Suprapubic skin (tissue), 4 donors: ENCODE measurements at regions not wholly inside any gene's neighbourhood (a gene's known extent, or its start where the extent isn't known, plus 50 kb on each side); places are given as distances from the start of the nearest gene placed in this dataset.
"Not testable (repeated sequence)": the region's sequence is repeated elsewhere in the genome, so short reads cannot be mapped to it uniquely, and the experiment has no call there.

ENCODE experiments used
- DNase-seq, 2 donors: peaks; one replicate each; pipeline ENCODE4 v3.0.0-alpha.2; 2019; ENCODE audit warnings: low spot score in 2 of 2
- H3K27ac ChIP-seq: fragments of 200-600 bp; sonication (generic); one replicate; pipeline ENCODE4 v1.5.1; 2019
- H3K27me3 ChIP-seq: fragments of 200-600 bp; sonication (generic); one replicate; pipeline ENCODE4 v1.5.1; 2019
- H3K36me3 ChIP-seq: fragments of 200-600 bp; sonication (generic); one replicate; pipeline ENCODE4 v1.5.1; 2019
- H3K4me1 ChIP-seq: fragments of 200-600 bp; sonication (generic); one replicate; pipeline ENCODE4 v1.5.1; 2019
- H3K4me3 ChIP-seq: fragments of 200-600 bp; sonication (generic); one replicate; pipeline ENCODE4 v1.5.1; 2019; ENCODE audit warnings: mild to moderate bottlenecking
- H3K9me3 ChIP-seq: fragments of 200-600 bp; sonication (generic); one replicate; pipeline ENCODE4 v1.5.1; 2019
- EP300 ChIP-seq: sonication (generic); formaldehyde crosslinking; IDR thresholded peaks from one replicate; pipeline ENCODE4 v1.6.1; 2017; ENCODE audit warnings: antibody characterized with exemption
- POLR2A ChIP-seq, 2 donors: fragments of 450-650 bp; IDR thresholded peaks; one replicate each; pipeline ENCODE4 v1.6.1; 2017; ENCODE audit warnings: antibody characterized with exemption in 2 of 2, mild to moderate bottlenecking in 2 of 2, moderate library complexity in 2 of 2
- POLR2AphosphoS5 ChIP-seq, 3 donors: sonication (generic); formaldehyde crosslinking; IDR thresholded peaks; one replicate each; pipeline ENCODE4 v1.6.1; 2017; ENCODE audit warnings: antibody characterized with exemption in 3 of 3
- WGBS: methylation state at CpG from one replicate; pipeline ENCODE4 v1.1.5; 2018; 5-methylcytosine and 5-hydroxymethylcytosine counted together
- TF ChIP-seq, protein P1 (sequence below), 2 donors: fragments of 200-600 bp in 1 of 2; fragments of 450-650 bp in 1 of 2; sonication (generic) in 1 of 2; IDR thresholded peaks; one replicate each; pipeline ENCODE4 v1.5.1; 2016 to 2019; ENCODE audit warnings: antibody characterized with exemption in 2 of 2, mild to moderate bottlenecking in 1 of 2, moderate library complexity in 1 of 2

GRCh38 chr13:59061621-59062020 is 1102.1 kb downstream of the DIAPH3 start:
- WGBS, result 80% methylated on average over 1 of the region's 1 CpG
- H3K27me3 ChIP-seq, result no peaks in the 10 kb centered on the region
- no peaks in the 10 kb centered on the region for H3K9me3 ChIP-seq
- no peak overlapping the region for H3K27ac ChIP-seq
- no peak for TF ChIP-seq POLR2A (IDR thresholded peaks at IDR 0.05)
- TF ChIP-seq, protein P1, sequence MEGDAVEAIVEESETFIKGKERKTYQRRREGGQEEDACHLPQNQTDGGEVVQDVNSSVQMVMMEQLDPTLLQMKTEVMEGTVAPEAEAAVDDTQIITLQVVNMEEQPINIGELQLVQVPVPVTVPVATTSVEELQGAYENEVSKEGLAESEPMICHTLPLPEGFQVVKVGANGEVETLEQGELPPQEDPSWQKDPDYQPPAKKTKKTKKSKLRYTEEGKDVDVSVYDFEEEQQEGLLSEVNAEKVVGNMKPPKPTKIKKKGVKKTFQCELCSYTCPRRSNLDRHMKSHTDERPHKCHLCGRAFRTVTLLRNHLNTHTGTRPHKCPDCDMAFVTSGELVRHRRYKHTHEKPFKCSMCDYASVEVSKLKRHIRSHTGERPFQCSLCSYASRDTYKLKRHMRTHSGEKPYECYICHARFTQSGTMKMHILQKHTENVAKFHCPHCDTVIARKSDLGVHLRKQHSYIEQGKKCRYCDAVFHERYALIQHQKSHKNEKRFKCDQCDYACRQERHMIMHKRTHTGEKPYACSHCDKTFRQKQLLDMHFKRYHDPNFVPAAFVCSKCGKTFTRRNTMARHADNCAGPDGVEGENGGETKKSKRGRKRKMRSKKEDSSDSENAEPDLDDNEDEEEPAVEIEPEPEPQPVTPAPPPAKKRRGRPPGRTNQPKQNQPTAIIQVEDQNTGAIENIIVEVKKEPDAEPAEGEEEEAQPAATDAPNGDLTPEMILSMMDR (IDR thresholded peaks at IDR 0.05), result no peak
- no peak for TF ChIP-seq EP300
- no peak for TF ChIP-seq POLR2AphosphoS5 (IDR thresholded peaks at IDR 0.05)
- H3K36me3 ChIP-seq, result no peaks in the 10 kb centered on the region
- no peaks in the 10 kb centered on the region for H3K4me1 ChIP-seq
- H3K4me3 ChIP-seq, result no peak overlapping the region
- no peak for DNase-seq

DNA sequence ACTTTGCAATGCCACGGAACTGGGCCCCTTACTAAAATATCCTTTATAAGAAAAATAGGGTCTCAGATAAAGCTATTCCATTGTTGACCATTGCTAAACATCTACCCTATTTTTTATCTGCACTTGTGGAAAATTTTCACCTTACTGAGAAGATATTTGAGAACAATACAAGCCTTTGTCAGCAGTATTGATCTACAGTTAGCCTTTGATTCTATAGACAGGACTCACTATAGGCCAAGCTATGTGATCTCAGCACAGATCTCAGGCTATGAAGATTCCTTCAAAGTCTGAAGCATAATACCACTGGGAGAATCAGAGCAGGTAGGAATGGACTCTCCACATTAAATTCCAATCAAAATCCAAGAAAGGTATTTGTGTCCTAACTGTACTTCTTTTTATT is 1099.7 kb downstream of the DIAPH3 start:
- H3K4me3 ChIP-seq, result no peak overlapping the region
- WGBS, result 96% methylated on average over 1 of the region's 1 CpG

GRCh38 chr13:59076386-59076785 is 1087.3 kb downstream of the DIAPH3 start:
- H3K9me3 ChIP-seq, H3K36me3 ChIP-seq, H3K4me3 ChIP-seq: not testable (repeated sequence)

More for the DNA sequence above, 1099.7 kb downstream of the DIAPH3 start:
- Histone ChIP-seq H3K9me3 (no peaks in the 10 kb centered on the region), H3K4me1 (no peaks in the 10 kb centered on the region), H3K36me3 (no peaks in the 10 kb centered on the region), H3K27me3 (no peaks in the 10 kb centered on the region), H3K27ac (no peak overlapping the region)
- TF ChIP-seq, protein P1 (IDR thresholded peaks at IDR 0.05), result no peak
- no peak for TF ChIP-seq EP300
- TF ChIP-seq POLR2A (IDR thresholded peaks at IDR 0.05), result no peak
- no peak for TF ChIP-seq POLR2AphosphoS5 (IDR thresholded peaks at IDR 0.05)
- DNase-seq, result no peak

DNA sequence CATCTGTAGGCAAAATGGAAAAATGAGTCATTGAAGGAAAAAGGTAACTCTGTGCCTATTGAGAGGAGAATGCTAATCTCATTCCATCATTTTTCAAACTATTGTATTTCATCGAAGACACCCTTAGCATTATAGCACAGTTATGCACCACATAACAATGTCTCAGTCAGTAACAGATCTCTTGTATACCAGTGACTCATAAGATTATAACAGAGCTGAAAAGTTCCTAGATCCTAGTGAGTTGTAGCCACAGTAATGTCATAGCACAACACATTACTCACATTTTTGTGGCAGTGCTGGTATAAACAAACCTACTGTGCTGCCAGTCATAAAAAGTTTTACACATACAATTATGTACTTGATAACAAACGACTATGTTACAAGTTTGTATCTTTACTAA is 1077.6 kb downstream of the DIAPH3 start:
- Histone ChIP-seq H3K27me3 (no peaks in the 10 kb centered on the region), H3K4me3 (no peak overlapping the region), H3K27ac (no peak overlapping the region), H3K36me3 (no peaks in the 10 kb centered on the region), H3K4me1 (no peaks in the 10 kb centered on the region), H3K9me3 (no peaks in the 10 kb centered on the region)
- no peak for TF ChIP-seq EP300
- no peak for TF ChIP-seq POLR2AphosphoS5 (IDR thresholded peaks at IDR 0.05)
- TF ChIP-seq, protein P1 (IDR thresholded peaks at IDR 0.05), result no peak
- no peak for TF ChIP-seq POLR2A (IDR thresholded peaks at IDR 0.05)
- no peak for DNase-seq
- 83% methylated on average over 2 of the region's 2 CpGs for WGBS

More at GRCh38 chr13:59076386-59076785, 1087.3 kb downstream of the DIAPH3 start:
- not testable (repeated sequence) for H3K4me1 ChIP-seq, H3K27ac ChIP-seq, DNase-seq, H3K27me3 ChIP-seq

DNA sequence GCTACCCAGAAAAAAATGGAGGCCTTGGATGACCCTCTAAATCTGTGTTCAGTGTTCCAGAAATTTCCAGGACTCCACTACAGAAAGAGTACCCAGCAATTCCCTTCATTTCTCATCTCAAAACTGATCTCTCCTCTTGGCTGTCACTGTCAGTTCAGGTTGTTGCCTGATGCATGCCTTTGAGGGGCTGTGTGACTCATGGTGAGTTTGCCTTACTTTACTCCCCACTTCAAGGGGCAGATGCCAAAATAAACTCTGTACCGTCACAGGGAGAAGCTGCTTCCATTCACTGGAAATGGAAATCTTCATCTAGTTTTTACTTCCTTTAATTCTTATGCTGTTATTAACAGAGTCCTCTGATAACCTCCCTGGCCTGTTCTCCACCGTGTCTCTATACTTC is 1075.0 kb downstream of the DIAPH3 start:
- H3K36me3 ChIP-seq, result no peaks in the 10 kb centered on the region
- TF ChIP-seq, protein P1 (IDR thresholded peaks at IDR 0.05), result no peak
- TF ChIP-seq EP300, result no peak
- TF ChIP-seq POLR2AphosphoS5 (IDR thresholded peaks at IDR 0.05), result no peak
- no peak for TF ChIP-seq POLR2A (IDR thresholded peaks at IDR 0.05)
- no peak overlapping the region for H3K4me3 ChIP-seq
- no peak for DNase-seq
- no peaks in the 10 kb centered on the region for H3K4me1 ChIP-seq
- no peak overlapping the region for H3K27ac ChIP-seq
- WGBS, result 57% methylated on average over 2 of the region's 2 CpGs
- H3K27me3 ChIP-seq, result no peaks in the 10 kb centered on the region
- H3K9me3 ChIP-seq, result no peaks in the 10 kb centered on the region

- Histone ChIP-seq H3K9me3 (no peaks in the 10 kb centered on the region), H3K27ac (no peak overlapping the region), H3K36me3 (no peaks in the 10 kb centered on the region), H3K4me3 (no peak overlapping the region), H3K27me3 (no peaks in the 10 kb centered on the region), H3K4me1 (no peaks in the 10 kb centered on the region)
- WGBS, result 47% methylated on average over 2 of the region's 2 CpGs
- no peak for DNase-seq
- TF ChIP-seq POLR2AphosphoS5 (IDR thresholded peaks at IDR 0.05) (no peak), POLR2A (IDR thresholded peaks at IDR 0.05) (no peak), EP300 (no peak)
- TF ChIP-seq, protein P1 (IDR thresholded peaks at IDR 0.05), result no peak
These were observed 1069.5 kb downstream of the DIAPH3 start for GRCh38 chr13:59094181-59094580.
